Neural cell (in vitro differentiated cells): ENCODE measurements at regions not wholly inside any gene's neighbourhood (a gene's known extent, or its start where the extent isn't known, plus 50 kb on each side); places are given as distances from the start of the nearest gene placed in this dataset.

Experiments used
- H2AFZ ChIP-seq: fragments of 200-600, 300-800 bp; sonication (generic), shearing (Covaris generic); 2 replicates; pipeline ENCODE4 v1.6.0; 2014; ENCODE audit warnings: low read depth, mild to moderate bottlenecking, antibody characterized with exemption, low read length, moderate library complexity
- H3F3A ChIP-seq: fragments of 200-600 bp; shearing (Covaris generic); 2 replicates; pipeline ENCODE4 v1.6.1; 2016; ENCODE audit warnings: mild to moderate bottlenecking, moderate library complexity, mixed read lengths, antibody characterized with exemption, low read length; ENCODE audit not compliant: insufficient read depth, poor library complexity, severe bottlenecking
- H3K27ac ChIP-seq: fragments of 200-600, 300-800 bp; sonication (generic), shearing (Covaris generic); 2 replicates; pipeline ENCODE4 v1.5.1; 2014; ENCODE audit warnings: mild to moderate bottlenecking, low read length, moderate library complexity
- H3K27me3 ChIP-seq: fragments of 300-800, 200-600 bp; sonication (generic), shearing (Covaris generic); 2 replicates; pipeline ENCODE4 v1.6.0; 2014; ENCODE audit warnings: mild to moderate bottlenecking, low read depth, low read length, moderate library complexity; ENCODE audit not compliant: insufficient read depth
- H3K36me3 ChIP-seq: fragments of 300-800, 200-600 bp; sonication (generic), shearing (Covaris generic); 2 replicates; pipeline ENCODE4 v1.5.1; 2014; ENCODE audit warnings: mild to moderate bottlenecking, antibody characterized with exemption, low read length, moderate library complexity; ENCODE audit not compliant: insufficient read depth
- H3K4me2 ChIP-seq: fragments of 300-800, 200-600 bp; sonication (generic), shearing (Covaris generic); 2 replicates; pipeline ENCODE4 v1.6.0; 2014; ENCODE audit warnings: mild to moderate bottlenecking, low read length
- H3K4me3 ChIP-seq: fragments of 300-800, 200-600 bp; sonication (generic), shearing (Covaris generic); 2 replicates; pipeline ENCODE4 v1.5.1; 2014; ENCODE audit warnings: mild to moderate bottlenecking, low read length, moderate library complexity
- H3K79me2 ChIP-seq: fragments of 200-600 bp; shearing (Covaris generic); replicated peaks from 2 replicates; pipeline ENCODE4 v1.6.0; 2014; ENCODE audit warnings: mild to moderate bottlenecking, low read length, moderate library complexity; ENCODE audit not compliant: insufficient read depth
- H3K9ac ChIP-seq: fragments of 300-800, 200-600 bp; sonication (generic), shearing (Covaris generic); 2 replicates; pipeline ENCODE4 v1.6.1; 2016; ENCODE audit warnings: mild to moderate bottlenecking, low read length, mixed read lengths
- H3K9me2 ChIP-seq: fragments of 200-600 bp; shearing (Covaris generic); 2 replicates; pipeline ENCODE4 v1.6.1; 2016; ENCODE audit warnings: mild to moderate bottlenecking, low read length, mixed read lengths; ENCODE audit not compliant: insufficient read depth
- H3K9me3 ChIP-seq: fragments of 200-600, 300-800 bp; sonication (generic), shearing (Covaris generic); 2 replicates; pipeline ENCODE4 v1.6.1; 2016; ENCODE audit warnings: mild to moderate bottlenecking, mixed run types, low read length, moderate library complexity, mixed read lengths
- H4K20me1 ChIP-seq: fragments of 200-600 bp; shearing (Covaris generic); 2 replicates; pipeline ENCODE4 v1.6.1; 2016; ENCODE audit warnings: mild to moderate bottlenecking, mixed run types; ENCODE audit not compliant: insufficient read depth
- EP300 ChIP-seq: fragments of 450-650 bp; conservative IDR thresholded peaks from 2 replicates; pipeline ENCODE4 v1.6.1; 2014; ENCODE audit warnings: antibody characterized with exemption, mild to moderate bottlenecking, moderate library complexity; ENCODE audit not compliant: poor library complexity, severe bottlenecking
- EZH2 ChIP-seq: fragments of 200-600, 300-800 bp; shearing (Covaris generic), sonication (generic); IDR thresholded peaks from 2 replicates; pipeline ENCODE4 v1.6.1; 2014; ENCODE audit warnings: antibody characterized with exemption, low read length, borderline replicate concordance, mild to moderate bottlenecking; ENCODE audit not compliant: insufficient read depth, poor library complexity, severe bottlenecking
- MXI1 ChIP-seq: fragments of 450-650 bp; conservative IDR thresholded peaks from 2 replicates; pipeline ENCODE4 v1.6.1; 2014; ENCODE audit warnings: antibody characterized with exemption, mild to moderate bottlenecking; ENCODE audit not compliant: poor library complexity, severe bottlenecking
- POLR2AphosphoS5 ChIP-seq: IDR thresholded peaks from 2 replicates; pipeline ENCODE4 v1.6.1; 2012
- RAD21 ChIP-seq: fragments of 450-650 bp; conservative IDR thresholded peaks from 2 replicates; pipeline ENCODE4 v1.6.1; 2014; ENCODE audit warnings: antibody characterized with exemption, mild to moderate bottlenecking, moderate library complexity
- REST ChIP-seq: IDR thresholded peaks from 2 replicates; pipeline ENCODE4 v1.6.1; 2012; ENCODE audit warnings: borderline replicate concordance
- SMC3 ChIP-seq: fragments of 450-650 bp; conservative IDR thresholded peaks from 2 replicates; pipeline ENCODE4 v1.6.1; 2014; ENCODE audit warnings: antibody characterized with exemption, mild to moderate bottlenecking, moderate library complexity; ENCODE audit not compliant: poor library complexity
- TAF1 ChIP-seq: IDR thresholded peaks from 2 replicates; pipeline ENCODE4 v1.6.1; 2012; ENCODE audit warnings: low read depth
- TF ChIP-seq, protein P1 (sequence below): fragments of 450-650 bp; IDR thresholded peaks from 2 replicates; pipeline ENCODE4 v1.5.1; 2014; ENCODE audit warnings: antibody characterized with exemption, mild to moderate bottlenecking, moderate library complexity; ENCODE audit not compliant: poor library complexity, severe bottlenecking

DNA sequence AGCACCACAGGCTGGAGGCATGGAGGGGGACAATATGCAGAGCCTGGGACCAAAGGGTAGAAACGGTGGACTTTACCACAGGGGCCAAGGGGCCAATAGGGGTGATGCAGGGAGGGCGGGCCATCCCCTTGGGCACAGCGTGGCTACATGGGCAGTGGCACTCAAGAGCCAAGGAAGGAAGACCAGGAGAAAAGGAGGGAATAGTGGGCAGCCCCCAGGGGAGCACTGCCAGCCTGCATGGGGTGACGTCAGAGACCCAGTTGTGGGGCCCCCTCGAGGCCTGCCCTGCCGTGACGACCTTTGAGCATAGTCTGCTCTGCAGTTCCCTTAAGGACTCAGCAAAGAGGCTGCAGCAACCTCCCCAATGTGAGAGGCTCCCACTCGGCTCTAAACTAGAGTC is 95.5 kb upstream of the TMPRSS2 start:
- Histone ChIP-seq H3K4me2 (no peak overlapping the region), H3K36me3 (no peaks in the 10 kb centered on the region), H3F3A (no peaks in the 10 kb centered on the region), H3K9me3 (no peaks in the 10 kb centered on the region), H3K9ac (no peak overlapping the region), H3K27me3 (no peaks in the 10 kb centered on the region), H4K20me1 (no peaks in the 10 kb centered on the region), H3K79me2 (no peaks in the 10 kb centered on the region), H3K4me3 (no peak overlapping the region), H3K27ac (no peak overlapping the region), H2AFZ (no peak overlapping the region), H3K9me2 (no peaks in the 10 kb centered on the region)
- TF ChIP-seq MXI1, result no peak
- TF ChIP-seq EZH2, result no peak
- no peak for TF ChIP-seq TAF1
- TF ChIP-seq EP300, result no peak
- TF ChIP-seq SMC3, result no peak
- TF ChIP-seq, protein P1, sequence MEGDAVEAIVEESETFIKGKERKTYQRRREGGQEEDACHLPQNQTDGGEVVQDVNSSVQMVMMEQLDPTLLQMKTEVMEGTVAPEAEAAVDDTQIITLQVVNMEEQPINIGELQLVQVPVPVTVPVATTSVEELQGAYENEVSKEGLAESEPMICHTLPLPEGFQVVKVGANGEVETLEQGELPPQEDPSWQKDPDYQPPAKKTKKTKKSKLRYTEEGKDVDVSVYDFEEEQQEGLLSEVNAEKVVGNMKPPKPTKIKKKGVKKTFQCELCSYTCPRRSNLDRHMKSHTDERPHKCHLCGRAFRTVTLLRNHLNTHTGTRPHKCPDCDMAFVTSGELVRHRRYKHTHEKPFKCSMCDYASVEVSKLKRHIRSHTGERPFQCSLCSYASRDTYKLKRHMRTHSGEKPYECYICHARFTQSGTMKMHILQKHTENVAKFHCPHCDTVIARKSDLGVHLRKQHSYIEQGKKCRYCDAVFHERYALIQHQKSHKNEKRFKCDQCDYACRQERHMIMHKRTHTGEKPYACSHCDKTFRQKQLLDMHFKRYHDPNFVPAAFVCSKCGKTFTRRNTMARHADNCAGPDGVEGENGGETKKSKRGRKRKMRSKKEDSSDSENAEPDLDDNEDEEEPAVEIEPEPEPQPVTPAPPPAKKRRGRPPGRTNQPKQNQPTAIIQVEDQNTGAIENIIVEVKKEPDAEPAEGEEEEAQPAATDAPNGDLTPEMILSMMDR, result no peak
- no peak for TF ChIP-seq POLR2AphosphoS5
- no peak for TF ChIP-seq RAD21
- TF ChIP-seq REST, result no peak

DNA sequence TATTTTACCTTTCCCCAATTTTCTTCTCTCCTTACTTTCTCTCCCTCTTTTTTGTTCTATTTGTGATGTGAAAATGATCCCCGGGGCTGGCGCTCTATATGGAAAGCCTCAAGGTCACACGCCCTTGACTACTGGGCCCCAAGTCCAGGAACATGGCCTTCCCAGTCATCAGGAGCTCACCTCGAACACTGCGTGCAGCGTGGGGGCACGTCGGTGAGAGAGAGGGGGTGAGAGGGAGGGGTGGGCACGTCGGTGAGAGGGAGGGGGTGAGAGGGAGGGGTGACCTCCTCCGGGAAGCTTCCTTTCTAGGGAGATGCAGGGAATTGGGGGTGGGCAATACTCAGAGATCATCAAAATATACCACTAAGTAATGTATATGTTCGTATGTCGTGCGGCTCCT is 94.6 kb upstream of the TMPRSS2 start:
- Histone ChIP-seq H3K4me3 (no peak overlapping the region), H3K4me2 (no peak overlapping the region), H3K9me2 (no peaks in the 10 kb centered on the region), H3F3A (no peaks in the 10 kb centered on the region), H3K27me3 (no peaks in the 10 kb centered on the region), H3K9ac (no peak overlapping the region), H3K79me2 (no peaks in the 10 kb centered on the region), H2AFZ (no peak overlapping the region), H3K9me3 (no peaks in the 10 kb centered on the region), H3K36me3 (no peaks in the 10 kb centered on the region), H3K27ac (no peak overlapping the region), H4K20me1 (no peaks in the 10 kb centered on the region)
- TF ChIP-seq TAF1 (no peak), SMC3 (no peak), EP300 (no peak), MXI1 (no peak), REST (no peak), EZH2 (no peak), POLR2AphosphoS5 (no peak)
- TF ChIP-seq, protein P1, result no peak
